ENCODE measurements at regions not wholly inside any gene's neighbourhood (a gene's known extent, or its start where the extent isn't known, plus 50 kb on each side); places are given as distances from the start of the nearest gene placed in this dataset.
A peak's percentile ranks its signal among the peaks of the same experiment; 100 is the strongest.
"Not testable (repeated sequence)": the region's sequence is repeated elsewhere in the genome, so short reads cannot be mapped to it uniquely, and the experiment has no call there.

GRCh38 chr3:153373606-153374005 is 211.6 kb downstream of the RAP2B start:
- Histone ChIP-seq H3K9me3 (replicated peaks; ENCODE audit: control insufficient read depth, insufficient read depth, low read length) (no peaks in the 10 kb centered on the region; the same call in 2 of the 3 replicates), H2AFZ (ENCODE audit: control insufficient read depth, low read depth, low read length) (no peak overlapping the region), H4K20me1 (ENCODE audit: control insufficient read depth, insufficient read depth) (no peaks in the 10 kb centered on the region), H3K27ac (ENCODE audit: control insufficient read depth, insufficient read depth) (no peak overlapping the region), H3K9ac (ENCODE audit: control insufficient read depth, insufficient read depth, low read length) (no peak overlapping the region), H3K27me3 (replicated peaks in 1 of 2; ENCODE audit: control insufficient read depth in 2 of 2, insufficient read depth in 2 of 2, low read length in 1 of 2) (no peaks in the 10 kb centered on the region), H3K4me1 (ENCODE audit: control insufficient read depth, insufficient read depth, low read length) (no peaks in the 10 kb centered on the region), H3K79me2 (ENCODE audit: control insufficient read depth, insufficient read depth, low read length) (no peaks in the 10 kb centered on the region), H3K4me3 (no peak overlapping the region), H3K36me3 (ENCODE audit: control insufficient read depth in 2 of 2, insufficient read depth in 2 of 2, low read length in 1 of 2) (no peaks in the 10 kb centered on the region), H3K4me2 (ENCODE audit: control insufficient read depth, insufficient read depth) (no peak overlapping the region)
- SMC1A ChIA-PET (ENCODE audit: uncharacterized antibody, unreplicated experiment), result no interaction called here
- intact Hi-C loops (cut with micrococcal nuclease; ENCODE audit: unreplicated experiment) (no loop called here), in situ Hi-C loops (cut with MboI) (no loop called here)
- CTCF ChIA-PET, result no interaction called here
- TF ChIP-seq SPI1 (IDR thresholded peaks at IDR 0.05; ENCODE audit: borderline replicate concordance, insufficient read depth, low read depth, low read length) (peak; percentile 82), NRF1 (conservative IDR thresholded peaks at IDR 0.05; ENCODE audit: low read depth, low read length) (no peak), SUZ12 (IDR thresholded peaks at IDR 0.05; ENCODE audit: unreplicated experiment) (no peak)
- FAIRE-seq (no peak), DNase-seq (ENCODE audit: low read depth, low spot score) (peak; percentile 8), ATAC-seq (no peak)
- RAD21 ChIA-PET (ENCODE audit: unreplicated experiment), result no interaction called here
- POLR2A ChIA-PET, result no interaction called here
- whole genome bisulfite sequencing (ENCODE audit: insufficient coverage, insufficient replicate concordance, low lambda C conversion rate, missing lambda C conversion rate), result 0% methylated on average over 2 of the region's 2 CpGs
- no TSS peak for BruUV-seq (replicated peaks)

- SMC1A ChIA-PET (ENCODE audit: uncharacterized antibody, unreplicated experiment); ATAC-seq; CTCF ChIA-PET; FAIRE-seq; H3K36me3 ChIP-seq (ENCODE audit: control insufficient read depth in 2 of 2, insufficient read depth in 2 of 2, low read length in 1 of 2); H3K4me3 ChIP-seq; RAD21 ChIA-PET (ENCODE audit: unreplicated experiment); DNase-seq (ENCODE audit: low read depth, low spot score); BruUV-seq (replicated peaks); H3K4me1 ChIP-seq (ENCODE audit: control insufficient read depth, insufficient read depth, low read length); H3K9me3 ChIP-seq (replicated peaks; ENCODE audit: control insufficient read depth, insufficient read depth, low read length); H2AFZ ChIP-seq (ENCODE audit: control insufficient read depth, low read depth, low read length); H3K9ac ChIP-seq (ENCODE audit: control insufficient read depth, insufficient read depth, low read length); POLR2A ChIA-PET; H3K79me2 ChIP-seq (ENCODE audit: control insufficient read depth, insufficient read depth, low read length); in situ Hi-C loops (cut with MboI); intact Hi-C loops (cut with micrococcal nuclease; ENCODE audit: unreplicated experiment); H3K27ac ChIP-seq (ENCODE audit: control insufficient read depth, insufficient read depth); H3K4me2 ChIP-seq (ENCODE audit: control insufficient read depth, insufficient read depth); H3K27me3 ChIP-seq (replicated peaks in 1 of 2; ENCODE audit: control insufficient read depth in 2 of 2, insufficient read depth in 2 of 2, low read length in 1 of 2); H4K20me1 ChIP-seq (ENCODE audit: control insufficient read depth, insufficient read depth): not testable (repeated sequence)
- WGBS (ENCODE audit: insufficient coverage, insufficient replicate concordance, low lambda C conversion rate, missing lambda C conversion rate), result 71% methylated on average over 16 of the region's 24 CpGs
Observed at GRCh38 chr3:153378366-153378765, 216.3 kb downstream of the RAP2B start.

All from GM12878 (cell line).